Left ventricle myocardium inferior (tissue), 1 donor: ENCODE measurements at regions not wholly inside any gene's neighbourhood (a gene's known extent, or its start where the extent isn't known, plus 50 kb on each side); places are given as distances from the start of the nearest gene placed in this dataset.

Experiments
- DNase-seq: peaks from one replicate; pipeline ENCODE4 v3.0.0-alpha.2; 2020
- H3K27ac ChIP-seq: fragments of 200-600 bp; replicated peaks from 2 replicates; pipeline ENCODE4 v1.8.0; 2021
- H3K27me3 ChIP-seq: fragments of 200-600 bp; 2 replicates; pipeline ENCODE4 v1.8.0; 2021; ENCODE audit warnings: low read depth
- H3K36me3 ChIP-seq: fragments of 200-600 bp; 2 replicates; pipeline ENCODE4 v1.8.0; 2021
- H3K4me1 ChIP-seq: fragments of 200-600 bp; 2 replicates; pipeline ENCODE4 v1.8.0; 2021
- H3K4me3 ChIP-seq: fragments of 200-600 bp; 2 replicates; pipeline ENCODE4 v1.8.0; 2021; ENCODE audit warnings: mild to moderate bottlenecking, moderate library complexity
- H3K9me3 ChIP-seq: fragments of 200-600 bp; replicated peaks from 2 replicates; pipeline ENCODE4 v1.8.0; 2021
- CTCF ChIP-seq: fragments of 200-600 bp; IDR thresholded peaks from 2 replicates; pipeline ENCODE4 v1.8.0; 2021; ENCODE audit warnings: antibody characterized with exemption, mild to moderate bottlenecking, borderline replicate concordance
- intact Hi-C: fragments of 100-400 bp; cut with micrococcal nuclease; formaldehyde crosslinking; loops from one replicate; pipeline ENCODE4 v1.11.0; 2022
- donor health status: DM: no; HTN: yes; CAD: no; lungs with severe emphysema.

GRCh38 chr2:103103678-103104077 is 341.8 kb downstream of the TMEM182 start:
- no peaks in the 10 kb centered on the region for H3K27me3 ChIP-seq
- no peak overlapping the region for H3K4me3 ChIP-seq
- intact Hi-C loops: no loop called here
- no peak overlapping the region for H3K27ac ChIP-seq
- H3K9me3 ChIP-seq: no peaks in the 10 kb centered on the region
- no peak for DNase-seq
- TF ChIP-seq CTCF: no peak
- H3K36me3 ChIP-seq: no peaks in the 10 kb centered on the region
- no peaks in the 10 kb centered on the region for H3K4me1 ChIP-seq

- no peak overlapping the region for H3K27ac ChIP-seq
- TF ChIP-seq CTCF: no peak
- no peaks in the 10 kb centered on the region for H3K27me3 ChIP-seq
- H3K9me3 ChIP-seq: no peaks in the 10 kb centered on the region
- H3K4me3 ChIP-seq: no peak overlapping the region
- no peaks in the 10 kb centered on the region for H3K36me3 ChIP-seq
- no peak for DNase-seq
- intact Hi-C loops: no loop called here
- H3K4me1 ChIP-seq: no peaks in the 10 kb centered on the region
These were observed 357.5 kb downstream of the TMEM182 start for GRCh38 chr2:103119352-103119751.

- no peak overlapping the region for H3K27ac ChIP-seq
- H3K4me1 ChIP-seq: no peaks in the 10 kb centered on the region
- intact Hi-C loops: no loop called here
- no peaks in the 10 kb centered on the region for H3K9me3 ChIP-seq
- no peak overlapping the region for H3K4me3 ChIP-seq
- no peaks in the 10 kb centered on the region for H3K27me3 ChIP-seq
- no peaks in the 10 kb centered on the region for H3K36me3 ChIP-seq
- no peak for DNase-seq
- TF ChIP-seq CTCF: no peak
These were observed 359.3 kb downstream of the TMEM182 start for GRCh38 chr2:103121106-103121505.

- H3K4me1 ChIP-seq: no peaks in the 10 kb centered on the region
- no peak for TF ChIP-seq CTCF
- no peaks in the 10 kb centered on the region for H3K36me3 ChIP-seq
- no peak overlapping the region for H3K4me3 ChIP-seq
- H3K27ac ChIP-seq: no peak overlapping the region
- intact Hi-C loops: no loop called here
- no peaks in the 10 kb centered on the region for H3K27me3 ChIP-seq
- H3K9me3 ChIP-seq: no peaks in the 10 kb centered on the region
- no peak for DNase-seq
These were observed 361.7 kb downstream of the TMEM182 start for GRCh38 chr2:103123516-103123915.

- DNase-seq: no peak
- Histone ChIP-seq H3K4me1 (no peaks in the 10 kb centered on the region), H3K27ac (no peak overlapping the region), H3K36me3 (no peaks in the 10 kb centered on the region), H3K9me3 (peaks cover 22% of the 10 kb centered on the region), H3K27me3 (no peaks in the 10 kb centered on the region), H3K4me3 (no peak overlapping the region)
- intact Hi-C loops: no loop called here
- no peak for TF ChIP-seq CTCF
These were observed 369.0 kb downstream of the TMEM182 start for GRCh38 chr2:103130857-103131256.
